H9 (cell line): ENCODE measurements at regions not wholly inside any gene's neighbourhood (a gene's known extent, or its start where the extent isn't known, plus 50 kb on each side); places are given as distances from the start of the nearest gene placed in this dataset.

Experiments
- DNase-seq: peaks from one replicate; pipeline ENCODE4 v3.0.0-alpha.2; 2017
- H2AFZ ChIP-seq: one replicate; pipeline ENCODE4 v1.6.1; 2013; ENCODE audit warnings: mild to moderate bottlenecking, low read length, control low read depth, moderate library complexity
- H2AK5ac ChIP-seq: 2 replicates; pipeline ENCODE4 v1.6.1; 2013; ENCODE audit warnings: low read length, control low read depth, mixed read lengths; ENCODE audit not compliant: insufficient read length
- H2BK120ac ChIP-seq: one replicate; pipeline ENCODE4 v1.6.1; 2013; ENCODE audit warnings: low read depth, mild to moderate bottlenecking, low read length, control low read depth, inconsistent platforms; ENCODE audit not compliant: poor library complexity, severe bottlenecking
- H2BK12ac ChIP-seq: 2 replicates; pipeline ENCODE4 v1.6.1; 2013; ENCODE audit warnings: low read length, control low read depth, mixed read lengths, low read depth; ENCODE audit not compliant: insufficient read length
- H2BK15ac ChIP-seq: 2 replicates; pipeline ENCODE4 v1.6.1; 2013; ENCODE audit warnings: low read depth, low read length, control low read depth
- H2BK20ac ChIP-seq: one replicate; pipeline ENCODE4 v1.6.1; 2013; ENCODE audit warnings: low read depth, mild to moderate bottlenecking, low read length, control low read depth, inconsistent platforms; ENCODE audit not compliant: poor library complexity, severe bottlenecking
- H2BK5ac ChIP-seq: 2 replicates; pipeline ENCODE4 v1.6.1; 2013; ENCODE audit warnings: low read length, control low read depth, mixed read lengths; ENCODE audit not compliant: insufficient read length
- H3K14ac ChIP-seq: 2 replicates; pipeline ENCODE4 v1.6.1; 2013; ENCODE audit warnings: low read length, control low read depth; ENCODE audit not compliant: insufficient read depth
- H3K18ac ChIP-seq: 2 replicates; pipeline ENCODE4 v1.6.1; 2013; ENCODE audit warnings: low read depth, mild to moderate bottlenecking, mixed read lengths, low read length, control low read depth; ENCODE audit not compliant: insufficient read length
- H3K23ac ChIP-seq: 2 replicates; pipeline ENCODE4 v1.6.1; 2013; ENCODE audit warnings: low read length, control low read depth, mixed read lengths, low read depth; ENCODE audit not compliant: insufficient read length
- H3K23me2 ChIP-seq: 2 replicates; pipeline ENCODE4 v1.6.1; 2013; ENCODE audit warnings: low read depth, mild to moderate bottlenecking, mixed read lengths, low read length, control low read depth; ENCODE audit not compliant: insufficient read length, poor library complexity, severe bottlenecking
- H3K27ac ChIP-seq: 2 replicates; pipeline ENCODE4 v1.5.1; 2013; ENCODE audit warnings: low read length, control low read depth, mixed read lengths, low read depth; ENCODE audit not compliant: insufficient read length
- H3K27me3 ChIP-seq: 2 replicates; pipeline ENCODE4 v1.6.1; 2013; ENCODE audit warnings: low read length, control low read depth, inconsistent platforms; ENCODE audit not compliant: insufficient read depth
- H3K4ac ChIP-seq: 2 replicates; pipeline ENCODE4 v1.6.1; 2013; ENCODE audit warnings: low read depth, mild to moderate bottlenecking, control low read depth, inconsistent platforms, low read length, moderate library complexity
- H3K4me1 ChIP-seq: 2 replicates; pipeline ENCODE4 v1.6.1; 2013; ENCODE audit warnings: low read length, control low read depth, inconsistent platforms; ENCODE audit not compliant: insufficient read depth
- H3K4me2 ChIP-seq: 2 replicates; pipeline ENCODE4 v1.6.1; 2013; ENCODE audit warnings: low read length, control low read depth, mixed read lengths; ENCODE audit not compliant: insufficient read length, insufficient read depth
- H3K56ac ChIP-seq: 2 replicates; pipeline ENCODE4 v1.6.1; 2013; ENCODE audit warnings: low read depth, mild to moderate bottlenecking, mixed read lengths, low read length, control low read depth; ENCODE audit not compliant: insufficient read length
- H3K79me1 ChIP-seq: 2 replicates; pipeline ENCODE4 v1.6.1; 2013; ENCODE audit warnings: low read depth, mild to moderate bottlenecking, moderate library complexity, low read length, control low read depth, inconsistent platforms; ENCODE audit not compliant: insufficient read depth, poor library complexity, severe bottlenecking
- H3K79me2 ChIP-seq: 2 replicates; pipeline ENCODE4 v1.6.1; 2013; ENCODE audit warnings: low read length, control low read depth, inconsistent platforms; ENCODE audit not compliant: insufficient read depth
- H3K9ac ChIP-seq: 2 replicates; pipeline ENCODE4 v1.6.1; 2013; ENCODE audit warnings: low read length, control low read depth, mixed read lengths; ENCODE audit not compliant: insufficient read length; ENCODE audit errors: extremely low read depth
- H3K9me3 ChIP-seq: one replicate; pipeline ENCODE4 v1.6.1; 2013; ENCODE audit warnings: low read depth, low read length, inconsistent platforms; ENCODE audit not compliant: control insufficient read depth
- H3T11ph ChIP-seq: one replicate; pipeline ENCODE4 v1.6.1; 2013; ENCODE audit warnings: mild to moderate bottlenecking, low read length, control low read depth, inconsistent platforms
- H4K20me1 ChIP-seq: one replicate; pipeline ENCODE4 v1.6.1; 2013; ENCODE audit not compliant: control insufficient read depth, insufficient read length, insufficient read depth
- H4K5ac ChIP-seq: 2 replicates; pipeline ENCODE4 v1.6.1; 2013; ENCODE audit warnings: low read depth, mild to moderate bottlenecking, mixed read lengths, low read length, control low read depth; ENCODE audit not compliant: insufficient read length
- H4K8ac ChIP-seq: replicated peaks from 2 replicates; pipeline ENCODE4 v1.6.1; 2013; ENCODE audit warnings: low read length, control low read depth, mixed read lengths, low read depth; ENCODE audit not compliant: insufficient read length
- H4K91ac ChIP-seq: 2 replicates; pipeline ENCODE4 v1.6.1; 2013; ENCODE audit warnings: low read depth, mild to moderate bottlenecking, moderate library complexity, mixed read lengths, low read length, control low read depth; ENCODE audit not compliant: insufficient read length
- H3K27ac Mint-ChIP-seq, 3 experiments: 2 replicates in 2 of 3; 3 replicates in 1 of 3; pipeline ENCODE4 v1.8.0; 2020 to 2021; ENCODE audit warnings: mixed read lengths in 3 of 3, mild to moderate bottlenecking in 1 of 3, moderate library complexity in 1 of 3
- H3K27me3 Mint-ChIP-seq: 2 replicates; pipeline ENCODE4 v1.8.0; 2021; ENCODE audit warnings: low read depth, mild to moderate bottlenecking, moderate library complexity, mixed read lengths
- H3K36me3 Mint-ChIP-seq, 3 experiments: 2 replicates in 2 of 3; 3 replicates in 1 of 3; pipeline ENCODE4 v1.8.0; 2020 to 2021; ENCODE audit warnings: low read depth in 3 of 3, mixed read lengths in 3 of 3; ENCODE audit not compliant: insufficient read depth in 1 of 3
- H3K4me1 Mint-ChIP-seq, 2 experiments: 2 replicates each; pipeline ENCODE4 v1.8.0; 2020; ENCODE audit warnings: mixed read lengths in 2 of 2
- H3K4me3 Mint-ChIP-seq, 2 experiments: 2 replicates in 1 of 2; 3 replicates in 1 of 2; pipeline ENCODE4 v1.8.0; 2020 to 2021; ENCODE audit warnings: mild to moderate bottlenecking in 2 of 2, mixed read lengths in 2 of 2, moderate library complexity in 1 of 2
- H3K9me3 Mint-ChIP-seq, 2 experiments: 2 replicates in 1 of 2; 3 replicates in 1 of 2; pipeline ENCODE4 v1.8.0; 2020; ENCODE audit warnings: mild to moderate bottlenecking in 2 of 2, mixed read lengths in 2 of 2, moderate library complexity in 1 of 2
- WGBS: extraction: QIAGEN DNeasy Blood & Tissue Kit; methylation state at CpG from one replicate; pipeline ENCODE4 v1.1.7; 2013; ENCODE audit warnings: missing lambda C conversion rate, low lambda C conversion rate, mixed read lengths; ENCODE audit not compliant: insufficient read length; ENCODE audit errors: extremely low coverage; 5-methylcytosine and 5-hydroxymethylcytosine counted together
- TF ChIP-seq, protein P1 (sequence below): fragments of 200-600 bp; sonication (generic); conservative IDR thresholded peaks from 3 replicates; pipeline ENCODE4 v1.8.0; 2021; ENCODE audit warnings: antibody characterized with exemption, mild to moderate bottlenecking

DNA sequence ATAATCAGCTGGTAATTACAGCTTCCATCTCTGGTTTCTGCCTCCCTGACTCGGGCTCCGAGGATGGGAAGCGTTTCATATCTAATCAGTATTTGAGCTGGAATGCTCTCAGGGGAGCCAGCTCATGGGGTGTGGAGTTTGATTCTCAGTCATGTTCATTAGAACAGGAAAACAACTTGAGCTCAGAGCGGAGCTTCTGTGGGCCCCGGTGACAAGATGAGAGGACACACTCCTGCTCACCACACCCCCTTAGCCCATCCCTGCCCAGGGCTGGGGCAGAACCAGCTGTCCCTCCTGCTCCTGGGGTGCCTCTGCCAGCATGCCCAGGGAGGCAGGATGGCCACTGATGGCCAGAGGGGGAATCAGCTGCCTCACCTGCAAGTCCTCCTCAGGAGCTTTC is 726.0 kb downstream of the PTPRU start:
- Histone ChIP-seq H3K79me1 (no peaks in the 10 kb centered on the region), H3K9me3 (no peaks in the 10 kb centered on the region), H2BK5ac (no peak overlapping the region), H2BK120ac (no peak overlapping the region), H3K18ac (no peak overlapping the region), H3K56ac (no peak overlapping the region), H2AFZ (no peak overlapping the region), H3K4ac (no peak overlapping the region), H3K23me2 (no peaks in the 10 kb centered on the region), H4K8ac (no peak overlapping the region), H4K20me1 (no peaks in the 10 kb centered on the region), H3K4me2 (no peak overlapping the region), H3K27me3 (peaks cover 1% of the 10 kb centered on the region; the same call in 1 of the 2 replicates), H3K79me2 (no peaks in the 10 kb centered on the region), H4K5ac (no peak overlapping the region), H3K9ac (no peak overlapping the region), H3K4me1 (no peaks in the 10 kb centered on the region), H2BK15ac (no peak overlapping the region), H2BK12ac (no peak overlapping the region), H3T11ph (no peak overlapping the region), H3K27ac (no peak overlapping the region), H2AK5ac (no peak overlapping the region), H3K23ac (no peak overlapping the region), H2BK20ac (no peak overlapping the region), H3K14ac (no peak overlapping the region), H4K91ac (no peak overlapping the region)
- no peak for DNase-seq
- WGBS = no CpG with 5 or more reads among the region's 5 CpGs
- TF ChIP-seq, protein P1, sequence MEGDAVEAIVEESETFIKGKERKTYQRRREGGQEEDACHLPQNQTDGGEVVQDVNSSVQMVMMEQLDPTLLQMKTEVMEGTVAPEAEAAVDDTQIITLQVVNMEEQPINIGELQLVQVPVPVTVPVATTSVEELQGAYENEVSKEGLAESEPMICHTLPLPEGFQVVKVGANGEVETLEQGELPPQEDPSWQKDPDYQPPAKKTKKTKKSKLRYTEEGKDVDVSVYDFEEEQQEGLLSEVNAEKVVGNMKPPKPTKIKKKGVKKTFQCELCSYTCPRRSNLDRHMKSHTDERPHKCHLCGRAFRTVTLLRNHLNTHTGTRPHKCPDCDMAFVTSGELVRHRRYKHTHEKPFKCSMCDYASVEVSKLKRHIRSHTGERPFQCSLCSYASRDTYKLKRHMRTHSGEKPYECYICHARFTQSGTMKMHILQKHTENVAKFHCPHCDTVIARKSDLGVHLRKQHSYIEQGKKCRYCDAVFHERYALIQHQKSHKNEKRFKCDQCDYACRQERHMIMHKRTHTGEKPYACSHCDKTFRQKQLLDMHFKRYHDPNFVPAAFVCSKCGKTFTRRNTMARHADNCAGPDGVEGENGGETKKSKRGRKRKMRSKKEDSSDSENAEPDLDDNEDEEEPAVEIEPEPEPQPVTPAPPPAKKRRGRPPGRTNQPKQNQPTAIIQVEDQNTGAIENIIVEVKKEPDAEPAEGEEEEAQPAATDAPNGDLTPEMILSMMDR = no peak
- Mint-ChIP-seq H3K4me1 (peaks cover 22 to 23% of the 10 kb centered on the region in 2 experiments), H3K9me3 (no peaks in the 10 kb centered on the region; a peak in 1 of 5 replicates), H3K4me3 (no peak overlapping the region), H3K27ac (no peak overlapping the region), H3K36me3 (no peaks in the 10 kb centered on the region), H3K27me3 (peaks cover 5% of the 10 kb centered on the region)
